HEK293 (cell line): ENCODE measurements at regions not wholly inside any gene's neighbourhood (a gene's known extent, or its start where the extent isn't known, plus 50 kb on each side); places are given as distances from the start of the nearest gene placed in this dataset.

Experiments used
- GLI2 ChIP-seq: fragments of 450-650 bp; formaldehyde crosslinking; IDR thresholded peaks from 2 replicates; pipeline ENCODE4; 2017; ENCODE audit warnings: missing biosample characterization, missing genetic modification characterization, low read depth, borderline replicate concordance
- YY1 ChIP-seq: fragments of 450-650 bp; formaldehyde crosslinking; IDR thresholded peaks from 2 replicates; pipeline ENCODE4 v1.5.1; 2018; ENCODE audit warnings: missing biosample characterization, missing genetic modification characterization
- ZNF280C ChIP-seq: fragments of 450-650 bp; formaldehyde crosslinking; IDR thresholded peaks from 2 replicates; pipeline ENCODE4 v1.5.1; 2016; ENCODE audit warnings: missing biosample characterization, missing genetic modification characterization
- ZNF292 ChIP-seq: fragments of 450-650 bp; formaldehyde crosslinking; IDR thresholded peaks from 2 replicates; pipeline ENCODE4 v1.5.1; 2016; ENCODE audit warnings: low read depth, missing biosample characterization, missing genetic modification characterization, borderline replicate concordance
- ZNF510 ChIP-seq: fragments of 450-650 bp; formaldehyde crosslinking; IDR thresholded peaks from 2 replicates; pipeline ENCODE4 v1.5.1; 2018; ENCODE audit warnings: mild to moderate bottlenecking, missing genetic modification characterization, missing biosample characterization; ENCODE audit not compliant: insufficient replicate concordance
- TF ChIP-seq, protein P1 (sequence below): fragments of 450-650 bp; formaldehyde crosslinking; IDR thresholded peaks from 2 replicates; pipeline ENCODE4 v1.5.1; 2016; ENCODE audit warnings: missing biosample characterization, missing genetic modification characterization

DNA sequence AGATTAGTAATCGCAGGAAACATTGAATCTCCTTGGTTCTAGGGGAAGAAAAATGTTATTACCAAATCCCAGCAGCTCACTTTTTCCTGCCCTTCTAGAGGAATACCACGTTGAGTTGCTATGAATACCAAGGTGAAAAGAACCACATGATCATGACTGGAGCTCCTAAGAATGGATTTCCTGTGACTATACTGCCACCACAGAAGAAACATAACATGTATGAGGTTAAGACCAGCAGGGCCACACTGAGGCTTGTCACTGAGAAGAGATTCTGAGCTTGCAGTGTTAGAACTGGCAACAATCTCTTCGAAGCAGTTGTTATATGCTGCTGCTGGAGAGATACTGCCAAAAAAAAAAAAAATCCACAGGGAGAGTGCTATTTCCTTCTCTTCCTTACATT is 1235.3 kb downstream of the FSTL5 start:
- TF ChIP-seq, protein P1, sequence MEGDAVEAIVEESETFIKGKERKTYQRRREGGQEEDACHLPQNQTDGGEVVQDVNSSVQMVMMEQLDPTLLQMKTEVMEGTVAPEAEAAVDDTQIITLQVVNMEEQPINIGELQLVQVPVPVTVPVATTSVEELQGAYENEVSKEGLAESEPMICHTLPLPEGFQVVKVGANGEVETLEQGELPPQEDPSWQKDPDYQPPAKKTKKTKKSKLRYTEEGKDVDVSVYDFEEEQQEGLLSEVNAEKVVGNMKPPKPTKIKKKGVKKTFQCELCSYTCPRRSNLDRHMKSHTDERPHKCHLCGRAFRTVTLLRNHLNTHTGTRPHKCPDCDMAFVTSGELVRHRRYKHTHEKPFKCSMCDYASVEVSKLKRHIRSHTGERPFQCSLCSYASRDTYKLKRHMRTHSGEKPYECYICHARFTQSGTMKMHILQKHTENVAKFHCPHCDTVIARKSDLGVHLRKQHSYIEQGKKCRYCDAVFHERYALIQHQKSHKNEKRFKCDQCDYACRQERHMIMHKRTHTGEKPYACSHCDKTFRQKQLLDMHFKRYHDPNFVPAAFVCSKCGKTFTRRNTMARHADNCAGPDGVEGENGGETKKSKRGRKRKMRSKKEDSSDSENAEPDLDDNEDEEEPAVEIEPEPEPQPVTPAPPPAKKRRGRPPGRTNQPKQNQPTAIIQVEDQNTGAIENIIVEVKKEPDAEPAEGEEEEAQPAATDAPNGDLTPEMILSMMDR (tag by site-specific recombination): no peak
- TF ChIP-seq ZNF280C (tag by site-specific recombination) (no peak), GLI2 (tag by site-specific recombination) (no peak), ZNF510 (tag by site-specific recombination) (no peak), YY1 (tag by site-specific recombination) (no peak), ZNF292 (tag by site-specific recombination) (no peak)
